Lower leg skin (tissue), 3 donors: ENCODE measurements at regions not wholly inside any gene's neighbourhood (a gene's known extent, or its start where the extent isn't known, plus 50 kb on each side); places are given as distances from the start of the nearest gene placed in this dataset.

ENCODE experiments used
- POLR2A ChIP-seq, 2 donors: fragments of 450-650 bp; IDR thresholded peaks; one replicate each; pipeline ENCODE4 v1.6.1; 2016 to 2017; ENCODE audit warnings: antibody characterized with exemption in 2 of 2, mild to moderate bottlenecking in 1 of 2, moderate library complexity in 1 of 2
- TF ChIP-seq, protein P1 (sequence below), 3 donors: fragments of 450-650 bp; IDR thresholded peaks; one replicate each; pipeline ENCODE4 v1.5.1; 2016; ENCODE audit warnings: antibody characterized with exemption in 3 of 3, mild to moderate bottlenecking in 3 of 3, moderate library complexity in 2 of 3

GRCh38 chr3:70571696-70572095, 259.3 kb upstream of the MDFIC2 start:
- TF ChIP-seq, protein P1, sequence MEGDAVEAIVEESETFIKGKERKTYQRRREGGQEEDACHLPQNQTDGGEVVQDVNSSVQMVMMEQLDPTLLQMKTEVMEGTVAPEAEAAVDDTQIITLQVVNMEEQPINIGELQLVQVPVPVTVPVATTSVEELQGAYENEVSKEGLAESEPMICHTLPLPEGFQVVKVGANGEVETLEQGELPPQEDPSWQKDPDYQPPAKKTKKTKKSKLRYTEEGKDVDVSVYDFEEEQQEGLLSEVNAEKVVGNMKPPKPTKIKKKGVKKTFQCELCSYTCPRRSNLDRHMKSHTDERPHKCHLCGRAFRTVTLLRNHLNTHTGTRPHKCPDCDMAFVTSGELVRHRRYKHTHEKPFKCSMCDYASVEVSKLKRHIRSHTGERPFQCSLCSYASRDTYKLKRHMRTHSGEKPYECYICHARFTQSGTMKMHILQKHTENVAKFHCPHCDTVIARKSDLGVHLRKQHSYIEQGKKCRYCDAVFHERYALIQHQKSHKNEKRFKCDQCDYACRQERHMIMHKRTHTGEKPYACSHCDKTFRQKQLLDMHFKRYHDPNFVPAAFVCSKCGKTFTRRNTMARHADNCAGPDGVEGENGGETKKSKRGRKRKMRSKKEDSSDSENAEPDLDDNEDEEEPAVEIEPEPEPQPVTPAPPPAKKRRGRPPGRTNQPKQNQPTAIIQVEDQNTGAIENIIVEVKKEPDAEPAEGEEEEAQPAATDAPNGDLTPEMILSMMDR (IDR thresholded peaks at IDR 0.05): no peak
- TF ChIP-seq POLR2A (IDR thresholded peaks at IDR 0.05): no peak
